Stimulated activated naive CD8-positive, alpha-beta T cell treated with anti-CD3 and anti-CD28 coated beads, Interleukin-15, Interleukin-2, amounts not matched to agents 100 ng/mL and 50 ng/mL, for 24 hours (primary cell): ENCODE measurements at regions not wholly inside any gene's neighbourhood (a gene's known extent, or its start where the extent isn't known, plus 50 kb on each side); places are given as distances from the start of the nearest gene placed in this dataset.
A peak's percentile ranks its signal among the peaks of the same experiment; 100 is the strongest.
"Not testable (repeated sequence)": the region's sequence is repeated elsewhere in the genome, so short reads cannot be mapped to it uniquely, and the experiment has no call there.

Experiments used
- H3K27ac Mint-ChIP-seq: one replicate; pipeline ENCODE4 v1.8.0; 2021; ENCODE audit warnings: mild to moderate bottlenecking, mixed read lengths
- H3K27me3 Mint-ChIP-seq: one replicate; pipeline ENCODE4 v1.8.0; 2021; ENCODE audit warnings: mixed read lengths
- H3K36me3 Mint-ChIP-seq: one replicate; pipeline ENCODE4 v1.8.0; 2021; ENCODE audit warnings: low read depth, mixed read lengths
- H3K4me1 Mint-ChIP-seq: one replicate; pipeline ENCODE4 v1.8.0; 2021; ENCODE audit warnings: low read depth, mixed read lengths
- H3K4me3 Mint-ChIP-seq: one replicate; pipeline ENCODE4 v1.8.0; 2021; ENCODE audit warnings: mild to moderate bottlenecking, mixed read lengths
- H3K9me3 Mint-ChIP-seq: one replicate; pipeline ENCODE4 v1.8.0; 2021; ENCODE audit warnings: mixed read lengths

DNA sequence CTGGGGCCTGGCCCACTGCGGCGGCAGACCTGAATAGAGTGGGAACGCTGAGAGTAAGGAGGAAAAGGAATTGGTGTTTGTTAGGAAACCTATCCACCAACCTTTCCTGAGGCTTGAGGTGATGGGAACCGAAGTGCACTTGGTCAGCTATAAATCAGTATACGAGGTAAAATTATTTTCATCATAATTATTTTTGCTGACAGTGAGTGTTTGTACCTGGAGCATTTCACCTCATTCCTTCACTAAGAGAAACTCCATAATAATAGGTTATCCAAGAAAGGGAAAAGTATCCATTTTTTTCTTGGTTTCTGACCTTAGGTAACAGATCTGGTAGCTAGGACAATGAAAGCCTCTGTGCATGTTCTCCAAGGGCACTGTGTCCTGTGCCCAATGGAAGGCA is 138.6 kb upstream of the RGPD4 start:
- Mint-ChIP-seq H3K4me3 (no peak overlapping the region), H3K27ac (no peak overlapping the region), H3K36me3 (no peaks in the 10 kb centered on the region), H3K9me3 (no peaks in the 10 kb centered on the region), H3K4me1 (no peaks in the 10 kb centered on the region), H3K27me3 (no peaks in the 10 kb centered on the region)

GRCh38 chr2:107693604-107694003 is 133.1 kb upstream of the RGPD4 start:
- no peaks in the 10 kb centered on the region for H3K4me1 Mint-ChIP-seq
- H3K4me3 Mint-ChIP-seq, result no peak overlapping the region
- H3K36me3 Mint-ChIP-seq, result no peaks in the 10 kb centered on the region
- no peak overlapping the region for H3K27ac Mint-ChIP-seq
- H3K27me3 Mint-ChIP-seq, result no peaks in the 10 kb centered on the region
- H3K9me3 Mint-ChIP-seq, result no peaks in the 10 kb centered on the region

- Mint-ChIP-seq H3K4me1 (no peaks in the 10 kb centered on the region), H3K27ac (no peak overlapping the region), H3K36me3 (no peaks in the 10 kb centered on the region), H3K27me3 (no peaks in the 10 kb centered on the region), H3K9me3 (no peaks in the 10 kb centered on the region), H3K4me3 (no peak overlapping the region)
Measured at GRCh38 chr2:107694667-107695066, 132.0 kb upstream of the RGPD4 start.

GRCh38 chr2:107697385-107697784 is 129.3 kb upstream of the RGPD4 start:
- Mint-ChIP-seq H3K4me1 (no peaks in the 10 kb centered on the region), H3K9me3 (peaks cover 4% of the 10 kb centered on the region), H3K36me3 (no peaks in the 10 kb centered on the region), H3K4me3 (no peak overlapping the region), H3K27me3 (no peaks in the 10 kb centered on the region), H3K27ac (no peak overlapping the region)

- Mint-ChIP-seq H3K27me3 (no peaks in the 10 kb centered on the region), H3K4me1 (no peaks in the 10 kb centered on the region), H3K4me3 (no peak overlapping the region)
Measured at GRCh38 chr2:107698861-107699260, 127.8 kb upstream of the RGPD4 start.

GRCh38 chr2:107700073-107700472 is 126.6 kb upstream of the RGPD4 start:
- Mint-ChIP-seq H3K27me3 (no peaks in the 10 kb centered on the region), H3K27ac (no peak overlapping the region), H3K4me1 (no peaks in the 10 kb centered on the region), H3K4me3 (no peak overlapping the region), H3K9me3 (peaks cover 4% of the 10 kb centered on the region), H3K36me3 (no peaks in the 10 kb centered on the region)

More at GRCh38 chr2:107698861-107699260, 127.8 kb upstream of the RGPD4 start:
- Mint-ChIP-seq H3K9me3 (peaks cover 4% of the 10 kb centered on the region), H3K36me3 (no peaks in the 10 kb centered on the region), H3K27ac (no peak overlapping the region)

DNA sequence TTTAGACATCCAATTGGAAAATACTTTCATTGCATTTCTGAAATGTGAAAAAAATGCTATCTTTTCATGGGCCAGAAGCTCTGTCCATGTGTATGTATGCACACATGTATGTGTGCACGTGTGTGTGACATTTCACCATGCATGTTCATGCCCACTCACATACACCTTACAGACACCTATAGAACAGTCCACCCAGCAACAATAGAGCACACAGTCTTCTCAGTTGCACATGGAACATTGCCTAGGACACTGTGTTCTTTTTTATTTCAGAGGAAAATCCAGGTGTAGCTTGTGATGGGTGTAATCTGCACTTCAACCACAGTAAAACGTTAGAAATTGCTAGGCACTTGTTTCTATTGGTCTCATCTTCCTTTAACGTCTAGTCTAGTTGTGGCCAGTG is 114.8 kb upstream of the RGPD4 start:
- H3K4me3 Mint-ChIP-seq, result no peak overlapping the region
- H3K4me1 Mint-ChIP-seq, result peaks cover 6% of the 10 kb centered on the region
- no peak overlapping the region for H3K27ac Mint-ChIP-seq
- H3K27me3 Mint-ChIP-seq, result no peaks in the 10 kb centered on the region
- H3K36me3 Mint-ChIP-seq, result no peaks in the 10 kb centered on the region
- H3K9me3 Mint-ChIP-seq, result peaks cover 3% of the 10 kb centered on the region

- H3K9me3 Mint-ChIP-seq, result peaks cover 3% of the 10 kb centered on the region
- no peaks in the 10 kb centered on the region for H3K27me3 Mint-ChIP-seq
- H3K36me3 Mint-ChIP-seq, result no peaks in the 10 kb centered on the region
- H3K4me1 Mint-ChIP-seq, result peaks cover 6% of the 10 kb centered on the region
- H3K4me3 Mint-ChIP-seq, result peak overlapping the region; percentile 61
- peak overlapping the region; percentile 56 for H3K27ac Mint-ChIP-seq
Measured at GRCh38 chr2:107712857-107713256, 113.8 kb upstream of the RGPD4 start.

DNA sequence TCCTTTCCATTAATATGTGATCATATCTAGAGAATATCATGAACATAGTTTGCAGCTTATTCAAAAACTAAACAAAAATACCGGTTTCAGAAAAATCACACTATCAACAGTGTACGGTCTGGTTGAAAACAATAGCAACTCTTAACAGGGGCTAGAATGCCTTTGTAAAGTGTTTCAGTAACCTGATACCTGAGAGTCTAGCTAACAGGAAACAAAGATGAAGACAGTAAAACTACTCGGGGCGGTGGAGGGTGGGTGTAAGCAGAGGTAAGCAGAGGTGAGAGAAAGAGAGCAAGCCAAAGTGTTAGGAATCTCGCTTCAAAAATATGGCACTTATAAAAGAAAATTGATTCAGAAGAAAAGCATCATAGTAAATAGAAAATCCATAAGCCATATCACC is 109.0 kb upstream of the RGPD4 start:
- H3K4me3 Mint-ChIP-seq, result no peak overlapping the region
- no peaks in the 10 kb centered on the region for H3K36me3 Mint-ChIP-seq
- peaks cover 5% of the 10 kb centered on the region for H3K4me1 Mint-ChIP-seq
- H3K27me3 Mint-ChIP-seq, result no peaks in the 10 kb centered on the region
- H3K9me3 Mint-ChIP-seq, result no peaks in the 10 kb centered on the region
- H3K27ac Mint-ChIP-seq, result no peak overlapping the region

DNA sequence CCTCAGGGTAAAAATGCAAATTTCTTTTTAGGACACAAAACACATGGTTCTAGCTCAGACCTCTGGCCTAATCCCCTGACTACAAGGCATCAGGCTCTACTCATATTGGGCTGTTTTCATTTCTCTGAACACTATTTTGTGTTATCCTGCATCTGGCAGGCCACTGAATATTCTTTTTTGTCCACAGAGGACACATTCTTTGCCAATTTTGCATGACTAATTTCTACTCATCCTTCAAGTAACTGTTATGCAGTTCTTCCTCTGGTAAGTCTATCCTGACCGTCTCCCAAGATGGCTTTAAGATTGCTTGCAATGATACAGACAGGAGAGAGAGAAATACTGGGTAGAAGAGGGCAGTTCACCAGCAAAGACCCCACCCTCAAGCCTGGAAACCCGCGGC is 107.6 kb upstream of the RGPD4 start:
- no peaks in the 10 kb centered on the region for H3K27me3 Mint-ChIP-seq
- H3K9me3 Mint-ChIP-seq, result no peaks in the 10 kb centered on the region
- no peak overlapping the region for H3K4me3 Mint-ChIP-seq
- H3K4me1 Mint-ChIP-seq, result no peaks in the 10 kb centered on the region
- no peaks in the 10 kb centered on the region for H3K36me3 Mint-ChIP-seq
- no peak overlapping the region for H3K27ac Mint-ChIP-seq

GRCh38 chr2:107719836-107720235 is 106.9 kb upstream of the RGPD4 start:
- no peaks in the 10 kb centered on the region for H3K4me1 Mint-ChIP-seq
- no peaks in the 10 kb centered on the region for H3K27me3 Mint-ChIP-seq
- no peaks in the 10 kb centered on the region for H3K9me3 Mint-ChIP-seq
- H3K27ac Mint-ChIP-seq, result no peak overlapping the region
- H3K4me3 Mint-ChIP-seq, result no peak overlapping the region
- no peaks in the 10 kb centered on the region for H3K36me3 Mint-ChIP-seq

DNA sequence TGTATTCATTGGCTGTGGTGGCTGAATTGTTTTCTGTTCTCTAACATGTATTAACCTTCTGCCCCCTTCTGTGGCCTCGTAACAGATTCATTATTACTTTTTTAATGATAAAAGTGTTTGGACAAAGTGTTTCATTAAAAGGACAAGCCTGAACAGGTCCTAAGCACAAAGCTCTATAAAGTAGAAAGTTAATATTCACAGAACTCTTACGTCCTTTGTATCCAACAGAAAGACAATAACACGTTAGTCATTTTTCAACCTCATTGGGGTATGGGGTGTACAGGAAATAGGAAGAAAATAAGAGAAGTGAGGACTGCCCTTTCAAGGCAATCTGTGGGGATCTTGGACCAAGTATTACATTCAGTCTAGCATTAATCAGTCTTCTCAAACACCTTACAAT is 105.5 kb upstream of the RGPD4 start:
- H3K9me3 Mint-ChIP-seq, result no peaks in the 10 kb centered on the region
- H3K4me1 Mint-ChIP-seq, result no peaks in the 10 kb centered on the region
- H3K27ac Mint-ChIP-seq, result no peak overlapping the region
- H3K27me3 Mint-ChIP-seq, result no peaks in the 10 kb centered on the region
- no peak overlapping the region for H3K4me3 Mint-ChIP-seq
- H3K36me3 Mint-ChIP-seq, result no peaks in the 10 kb centered on the region

GRCh38 chr2:107721586-107721985 is 105.1 kb upstream of the RGPD4 start:
- no peaks in the 10 kb centered on the region for H3K36me3 Mint-ChIP-seq
- H3K4me3 Mint-ChIP-seq, result no peak overlapping the region
- H3K4me1 Mint-ChIP-seq, result no peaks in the 10 kb centered on the region
- H3K9me3 Mint-ChIP-seq, result no peaks in the 10 kb centered on the region
- H3K27ac Mint-ChIP-seq, result no peak overlapping the region
- H3K27me3 Mint-ChIP-seq, result no peaks in the 10 kb centered on the region

- H3K27me3 Mint-ChIP-seq, H3K4me1 Mint-ChIP-seq, H3K4me3 Mint-ChIP-seq, H3K9me3 Mint-ChIP-seq, H3K36me3 Mint-ChIP-seq, H3K27ac Mint-ChIP-seq: not testable (repeated sequence)
Measured at GRCh38 chr2:107725824-107726223, 100.9 kb upstream of the RGPD4 start.

DNA sequence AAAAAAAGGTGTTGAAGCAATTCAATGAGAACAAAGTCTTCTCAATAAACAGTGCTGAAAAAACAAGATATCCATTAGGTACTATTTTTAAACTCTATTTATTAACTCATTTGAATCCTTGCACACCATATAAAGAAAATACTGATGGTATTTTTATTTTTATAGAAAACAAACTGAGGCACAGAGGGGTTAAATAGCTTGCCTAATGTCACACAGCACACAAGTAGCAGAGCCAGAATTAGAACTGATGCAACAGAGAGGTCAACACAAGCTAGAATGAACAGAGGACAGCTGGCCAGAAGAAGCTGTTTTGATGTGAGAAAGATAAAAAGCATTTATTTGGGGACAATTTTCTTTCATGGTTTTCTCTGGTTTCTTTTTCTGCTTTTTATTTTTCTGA is 99.4 kb upstream of the RGPD4 start:
- H3K9me3 Mint-ChIP-seq, result no peaks in the 10 kb centered on the region
- H3K27ac Mint-ChIP-seq, result no peak overlapping the region
- no peaks in the 10 kb centered on the region for H3K27me3 Mint-ChIP-seq
- no peaks in the 10 kb centered on the region for H3K4me1 Mint-ChIP-seq
- H3K36me3 Mint-ChIP-seq, result no peaks in the 10 kb centered on the region
- H3K4me3 Mint-ChIP-seq, result no peak overlapping the region

GRCh38 chr2:107728586-107728985 is 98.1 kb upstream of the RGPD4 start:
- Mint-ChIP-seq H3K4me1 (no peaks in the 10 kb centered on the region), H3K9me3 (no peaks in the 10 kb centered on the region)

GRCh38 chr2:107729440-107729839 is 97.3 kb upstream of the RGPD4 start:
- Mint-ChIP-seq H3K4me3 (no peak overlapping the region), H3K27ac (no peak overlapping the region), H3K9me3 (no peaks in the 10 kb centered on the region), H3K27me3 (no peaks in the 10 kb centered on the region), H3K36me3 (no peaks in the 10 kb centered on the region), H3K4me1 (no peaks in the 10 kb centered on the region)

More at GRCh38 chr2:107728586-107728985, 98.1 kb upstream of the RGPD4 start:
- H3K36me3 Mint-ChIP-seq, result no peaks in the 10 kb centered on the region
- H3K27me3 Mint-ChIP-seq, result no peaks in the 10 kb centered on the region
- no peak overlapping the region for H3K4me3 Mint-ChIP-seq
- H3K27ac Mint-ChIP-seq, result no peak overlapping the region
